Calu3 (cell line): ENCODE measurements at regions not wholly inside any gene's neighbourhood (a gene's known extent, or its start where the extent isn't known, plus 50 kb on each side); places are given as distances from the start of the nearest gene placed in this dataset.
"Not testable (repeated sequence)": the region's sequence is repeated elsewhere in the genome, so short reads cannot be mapped to it uniquely, and the experiment has no call there.

Experiments used
- BruUV-seq: library from RNA; stranded (reverse); fragments of 400-500 nt; replicated peaks from 2 replicates; lab custom pipeline; 2021; lab: Mats Ljungman, UMichigan
- CTCF ChIA-PET: fragments of 300-600 bp; sonication (Branson Sonifier 250); formaldehyde crosslinking; loops from one replicate; lab custom pipeline; 2022; ENCODE audit warnings: antibody characterized with exemption; lab: Charles Lee
- DNase-seq: peaks from one replicate; pipeline ENCODE4 v3.0.0; 2022
- H3K27ac Mint-ChIP-seq: one replicate; pipeline ENCODE4 v1.8.0; 2022; ENCODE audit warnings: mixed read lengths; ENCODE audit not compliant: unreplicated experiment
- H3K27me3 Mint-ChIP-seq: one replicate; pipeline ENCODE4 v1.8.0; 2022; ENCODE audit warnings: mixed read lengths; ENCODE audit not compliant: unreplicated experiment
- H3K36me3 Mint-ChIP-seq: one replicate; pipeline ENCODE4 v1.8.0; 2022; ENCODE audit warnings: mild to moderate bottlenecking, moderate library complexity, mixed read lengths; ENCODE audit not compliant: insufficient read depth, unreplicated experiment
- H3K4me1 Mint-ChIP-seq: one replicate; pipeline ENCODE4 v1.8.0; 2022; ENCODE audit warnings: mild to moderate bottlenecking, low read depth, mixed read lengths; ENCODE audit not compliant: unreplicated experiment
- H3K4me3 Mint-ChIP-seq: one replicate; pipeline ENCODE4 v1.8.0; 2022; ENCODE audit warnings: mild to moderate bottlenecking, low read depth, moderate library complexity, mixed read lengths; ENCODE audit not compliant: unreplicated experiment
- H3K9me3 Mint-ChIP-seq: one replicate; pipeline ENCODE4 v1.8.0; 2022; ENCODE audit warnings: low read depth, mixed read lengths; ENCODE audit not compliant: unreplicated experiment
- intact Hi-C: fragments of 100-400 bp; cut with micrococcal nuclease; formaldehyde crosslinking; loops from one replicate; pipeline ENCODE4 v1.10.0; 2022; ENCODE audit not compliant: unreplicated experiment
- TF ChIP-seq, protein P1 (sequence below): fragments of 200-600 bp; IDR thresholded peaks from one replicate; pipeline ENCODE4 v1.8.0; 2022; ENCODE audit warnings: antibody characterized with exemption; ENCODE audit not compliant: unreplicated experiment

DNA sequence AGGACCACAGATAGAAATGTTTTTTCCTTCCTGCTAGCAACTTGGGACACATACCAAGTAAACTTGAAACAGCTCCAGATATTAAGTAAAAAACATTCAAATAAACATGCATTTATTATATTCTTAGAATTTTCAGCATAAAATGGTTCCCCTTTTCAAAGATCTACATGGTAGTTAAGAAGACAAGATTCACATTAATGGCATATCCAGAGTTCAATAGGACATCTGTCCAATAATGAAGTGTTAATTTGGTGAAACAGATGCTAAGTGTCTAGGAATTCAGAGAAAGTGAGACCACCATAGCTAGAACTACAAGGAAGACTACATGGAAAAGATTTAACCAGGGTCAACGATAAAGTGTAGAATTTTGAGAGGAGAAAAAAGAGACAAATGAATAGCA is 184.9 kb downstream of the COL12A1 start:
- TF ChIP-seq, protein P1, sequence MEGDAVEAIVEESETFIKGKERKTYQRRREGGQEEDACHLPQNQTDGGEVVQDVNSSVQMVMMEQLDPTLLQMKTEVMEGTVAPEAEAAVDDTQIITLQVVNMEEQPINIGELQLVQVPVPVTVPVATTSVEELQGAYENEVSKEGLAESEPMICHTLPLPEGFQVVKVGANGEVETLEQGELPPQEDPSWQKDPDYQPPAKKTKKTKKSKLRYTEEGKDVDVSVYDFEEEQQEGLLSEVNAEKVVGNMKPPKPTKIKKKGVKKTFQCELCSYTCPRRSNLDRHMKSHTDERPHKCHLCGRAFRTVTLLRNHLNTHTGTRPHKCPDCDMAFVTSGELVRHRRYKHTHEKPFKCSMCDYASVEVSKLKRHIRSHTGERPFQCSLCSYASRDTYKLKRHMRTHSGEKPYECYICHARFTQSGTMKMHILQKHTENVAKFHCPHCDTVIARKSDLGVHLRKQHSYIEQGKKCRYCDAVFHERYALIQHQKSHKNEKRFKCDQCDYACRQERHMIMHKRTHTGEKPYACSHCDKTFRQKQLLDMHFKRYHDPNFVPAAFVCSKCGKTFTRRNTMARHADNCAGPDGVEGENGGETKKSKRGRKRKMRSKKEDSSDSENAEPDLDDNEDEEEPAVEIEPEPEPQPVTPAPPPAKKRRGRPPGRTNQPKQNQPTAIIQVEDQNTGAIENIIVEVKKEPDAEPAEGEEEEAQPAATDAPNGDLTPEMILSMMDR = no peak
- Mint-ChIP-seq H3K9me3 (no peaks in the 10 kb centered on the region), H3K36me3 (no peaks in the 10 kb centered on the region), H3K27ac (no peak overlapping the region), H3K27me3 (no peaks in the 10 kb centered on the region), H3K4me3 (no peak overlapping the region), H3K4me1 (no peaks in the 10 kb centered on the region)
- CTCF ChIA-PET = no interaction called here
- no peak for DNase-seq
- no TSS peak for BruUV-seq
- intact Hi-C loops = no loop called here

- no peak for DNase-seq
- intact Hi-C loops = no loop called here
- Mint-ChIP-seq H3K36me3 (no peaks in the 10 kb centered on the region), H3K4me1 (no peaks in the 10 kb centered on the region), H3K4me3 (no peak overlapping the region), H3K27me3 (no peaks in the 10 kb centered on the region), H3K9me3 (no peaks in the 10 kb centered on the region), H3K27ac (no peak overlapping the region)
- CTCF ChIA-PET = no interaction called here
- TF ChIP-seq, protein P1 = no peak
- BruUV-seq = no TSS peak
These were observed 185.5 kb downstream of the COL12A1 start for GRCh38 chr6:75020376-75020775.

DNA sequence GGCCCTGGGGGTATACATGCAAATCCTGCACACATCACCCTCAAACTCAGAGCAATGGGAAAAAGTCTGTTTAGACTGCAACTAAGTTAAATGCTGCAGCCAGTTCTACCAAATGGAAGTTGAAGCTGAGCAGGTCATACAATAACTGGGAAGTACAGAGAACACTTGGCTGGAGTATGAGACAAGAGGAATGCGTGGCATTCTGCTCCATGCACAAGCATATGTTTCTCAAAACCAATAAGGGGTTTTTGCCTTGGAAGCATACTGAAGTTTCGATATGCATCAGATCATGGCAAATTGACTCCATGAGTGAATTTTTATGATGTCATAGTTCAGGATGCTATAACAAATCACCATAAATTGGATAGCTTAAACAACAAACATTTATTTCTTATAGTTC is 193.8 kb downstream of the COL12A1 start:
- no TSS peak for BruUV-seq
- CTCF ChIA-PET = no interaction called here
- no peak overlapping the region for H3K27ac Mint-ChIP-seq
- no peak overlapping the region for H3K4me3 Mint-ChIP-seq
- H3K27me3 Mint-ChIP-seq = no peaks in the 10 kb centered on the region
- no peaks in the 10 kb centered on the region for H3K36me3 Mint-ChIP-seq
- H3K9me3 Mint-ChIP-seq = no peaks in the 10 kb centered on the region
- no peak for DNase-seq
- TF ChIP-seq, protein P1 = no peak
- intact Hi-C loops = no loop called here
- no peaks in the 10 kb centered on the region for H3K4me1 Mint-ChIP-seq

DNA sequence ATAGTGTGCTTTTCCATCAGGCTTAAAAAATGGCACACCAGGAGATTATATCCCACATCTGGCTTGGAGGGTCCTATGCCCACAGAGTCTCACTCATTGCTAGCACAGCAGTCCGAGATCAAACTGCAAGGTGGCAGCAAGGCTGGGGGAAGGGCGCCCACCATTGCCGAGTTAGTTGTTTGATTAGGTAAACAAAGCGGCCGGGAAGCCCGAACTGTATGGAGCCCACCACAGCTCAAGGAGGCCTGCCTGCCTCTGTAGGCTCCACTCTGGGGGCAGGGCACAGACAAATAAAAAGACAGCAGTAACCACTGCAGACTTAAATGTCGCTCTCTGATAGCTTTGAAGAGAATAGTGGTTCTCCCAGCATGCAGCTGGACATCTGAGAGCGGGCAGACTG is 201.9 kb downstream of the COL12A1 start:
- DNase-seq, H3K36me3 Mint-ChIP-seq, H3K4me1 Mint-ChIP-seq, H3K27me3 Mint-ChIP-seq, H3K4me3 Mint-ChIP-seq, H3K27ac Mint-ChIP-seq, BruUV-seq, intact Hi-C loops, CTCF ChIA-PET: not testable (repeated sequence)
- peaks cover 13% of the 10 kb centered on the region for H3K9me3 Mint-ChIP-seq

GRCh38 chr6:74997646-74998045 is 208.2 kb downstream of the COL12A1 start:
- Mint-ChIP-seq H3K36me3 (no peaks in the 10 kb centered on the region), H3K4me3 (no peak overlapping the region), H3K27me3 (no peaks in the 10 kb centered on the region), H3K27ac (no peak overlapping the region), H3K4me1 (no peaks in the 10 kb centered on the region), H3K9me3 (peaks cover 2% of the 10 kb centered on the region)
- intact Hi-C loops = loop anchor here (10.0 kb wide), 1 partner anchor 583 kb away; no protein-coding TSS in a partner anchor
- DNase-seq = no peak
- CTCF ChIA-PET = no interaction called here
- BruUV-seq = no TSS peak
- TF ChIP-seq, protein P1 = no peak
